Activated effector memory CD4-positive, alpha-beta T cell treated with anti-CD3 and anti-CD28 coated beads, Interleukin-2, amount 50 U/mL, for 16 hours (primary cell): ENCODE measurements at regions not wholly inside any gene's neighbourhood (a gene's known extent, or its start where the extent isn't known, plus 50 kb on each side); places are given as distances from the start of the nearest gene placed in this dataset.
"Not testable (repeated sequence)": the region's sequence is repeated elsewhere in the genome, so short reads cannot be mapped to it uniquely, and the experiment has no call there.

Experiments used
- DNase-seq: peaks from one replicate; pipeline ENCODE4 v3.0.0-alpha.2; 2020

DNA sequence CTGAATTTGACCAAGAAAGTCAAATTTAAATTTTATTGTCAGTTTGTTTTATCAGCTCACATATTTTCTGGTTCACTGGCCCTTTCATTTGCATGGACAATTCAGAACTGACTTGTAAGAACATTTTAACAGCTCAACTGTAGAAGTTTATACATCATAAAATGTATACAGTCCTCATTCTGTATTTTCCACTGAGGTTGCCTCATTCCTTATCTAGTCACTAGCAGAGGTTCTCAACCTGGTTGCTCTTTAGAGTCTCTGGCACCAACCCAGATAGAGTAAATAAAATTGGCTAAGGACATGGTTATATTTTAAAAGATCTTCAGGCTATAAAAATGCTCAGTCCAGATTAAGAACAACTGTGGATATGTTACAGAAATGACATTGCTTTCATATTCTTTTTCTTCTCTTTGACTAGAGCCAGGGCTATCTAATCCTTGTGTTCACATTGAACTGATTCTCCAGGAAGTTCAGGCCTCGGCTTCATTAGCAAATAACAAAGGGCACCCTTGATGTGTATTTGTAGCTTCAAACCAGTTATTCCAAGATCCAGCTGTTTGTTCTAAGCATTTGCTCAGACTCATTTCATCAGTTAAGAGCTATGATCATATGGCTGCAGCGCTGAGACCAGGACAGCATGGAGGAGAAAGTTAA, 782.5 kb downstream of the ETS1 start:
- DNase-seq: no peak

DNA sequence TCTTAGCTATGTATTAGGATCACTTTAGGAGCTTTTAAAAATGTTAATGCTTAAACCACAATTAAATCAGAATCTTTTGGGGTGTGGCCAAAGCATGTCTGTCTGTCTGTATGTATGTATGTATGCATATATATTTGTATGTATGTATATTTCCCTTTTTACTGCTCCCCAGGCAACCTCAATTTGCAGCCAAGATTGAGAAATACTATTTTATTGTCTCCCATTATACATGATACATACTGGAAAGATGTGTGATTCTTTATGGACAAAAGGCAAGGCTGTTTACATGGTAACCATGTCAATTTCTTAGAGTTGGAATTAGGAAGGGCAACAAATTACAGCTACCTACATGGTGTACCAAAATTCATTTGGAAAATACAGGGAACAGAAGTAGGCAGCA, 783.6 kb downstream of the ETS1 start:
- DNase-seq: no peak

GRCh38 chr11:127800989-127801688, 786.2 kb downstream of the ETS1 start:
- DNase-seq: no peak

- DNase-seq: no peak
Measured at GRCh38 chr11:127795326-127795725, 792.0 kb downstream of the ETS1 start.

DNA sequence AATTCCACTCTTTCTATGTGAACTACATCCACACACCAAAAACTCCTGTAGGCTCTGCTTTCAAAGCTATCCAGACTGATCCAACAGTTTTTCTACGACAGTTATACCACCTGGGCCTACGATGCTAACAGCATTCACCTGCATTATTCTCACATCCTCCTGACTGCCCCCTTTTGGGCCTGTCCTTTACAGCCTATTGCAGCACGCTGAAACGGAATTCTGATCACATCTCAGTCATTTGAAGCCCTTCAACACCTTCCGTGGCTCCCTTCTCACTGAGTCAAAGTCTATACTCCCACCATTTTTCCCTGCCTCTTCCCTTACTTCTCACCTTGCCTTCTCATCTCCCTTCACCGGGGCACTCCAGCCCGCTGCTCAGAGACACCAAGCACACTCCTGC, 791.3 kb upstream of the KIRREL3 start:
- no peak for DNase-seq

- no peak for DNase-seq
Measured at GRCh38 chr11:127790592-127790991, 790.0 kb upstream of the KIRREL3 start.

- DNase-seq: no peak
Measured at GRCh38 chr11:127789927-127790326, 789.4 kb upstream of the KIRREL3 start.

DNA sequence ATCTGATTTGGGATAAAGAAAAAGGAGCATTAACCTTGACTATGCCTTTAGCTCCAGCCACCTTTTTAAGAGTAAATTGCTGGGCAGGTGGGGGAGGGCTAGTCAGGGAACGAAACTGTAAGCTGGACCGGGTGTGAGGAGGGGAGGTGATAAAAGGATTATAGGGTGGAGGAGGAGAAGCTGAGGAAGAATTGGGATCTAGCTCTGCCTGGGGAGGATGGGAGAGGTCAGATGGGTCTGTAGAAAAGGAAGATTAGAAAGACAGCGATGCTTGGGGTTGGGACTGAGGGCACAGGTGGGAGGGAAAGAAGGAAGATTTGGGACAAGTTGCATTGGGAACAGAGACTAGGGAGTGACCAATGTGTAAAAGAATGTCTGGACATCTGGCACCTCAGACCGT, 772.4 kb upstream of the KIRREL3 start:
- DNase-seq: not testable (repeated sequence)

DNA sequence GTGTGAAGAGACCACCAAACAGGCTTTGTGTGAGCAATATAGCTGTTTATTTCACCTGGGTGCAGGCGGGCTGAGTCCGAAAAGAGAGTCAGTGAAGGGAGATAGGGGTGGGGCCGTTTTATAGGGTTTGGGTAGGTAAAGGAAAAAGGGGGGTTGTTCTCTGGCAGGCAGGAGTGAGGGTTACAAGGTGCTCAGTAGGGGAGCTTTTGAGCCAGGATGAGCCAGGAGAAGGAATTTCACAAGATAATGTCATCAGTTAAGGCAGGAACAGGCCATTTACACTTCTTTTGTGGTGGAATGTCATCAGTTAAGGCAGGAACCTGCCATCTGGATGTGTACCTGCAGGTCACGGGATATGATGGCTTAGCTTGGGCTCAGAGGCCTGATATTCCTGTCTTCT, 768.4 kb upstream of the KIRREL3 start:
- not testable (repeated sequence) for DNase-seq

- no peak for DNase-seq
Measured at GRCh38 chr11:127766734-127767133, 766.2 kb upstream of the KIRREL3 start.

DNA sequence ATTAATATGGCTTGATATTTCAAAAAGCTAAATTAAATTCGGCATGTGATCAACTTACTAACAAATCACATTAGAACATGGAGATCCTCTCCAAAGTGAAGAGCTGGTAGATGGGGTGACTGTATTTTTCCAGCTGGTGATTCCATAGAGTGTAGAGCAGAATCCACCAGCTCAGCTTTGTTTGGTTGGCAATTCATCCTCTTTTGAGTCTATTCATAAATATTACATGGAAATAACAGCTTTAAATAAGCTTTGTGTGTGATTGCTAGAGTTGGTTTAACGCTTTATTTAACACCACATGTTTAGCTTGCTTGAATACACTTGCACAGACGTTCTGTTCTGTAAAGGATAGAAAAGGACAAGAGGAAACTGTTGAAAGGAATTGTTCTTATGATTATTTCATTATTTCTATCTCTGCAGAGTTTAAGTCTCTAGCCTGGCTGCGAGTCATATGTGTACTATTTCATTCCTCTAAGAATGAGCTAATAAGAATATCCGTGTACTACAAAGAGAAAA, 738.3 kb upstream of the KIRREL3 start:
- DNase-seq: no peak

DNA sequence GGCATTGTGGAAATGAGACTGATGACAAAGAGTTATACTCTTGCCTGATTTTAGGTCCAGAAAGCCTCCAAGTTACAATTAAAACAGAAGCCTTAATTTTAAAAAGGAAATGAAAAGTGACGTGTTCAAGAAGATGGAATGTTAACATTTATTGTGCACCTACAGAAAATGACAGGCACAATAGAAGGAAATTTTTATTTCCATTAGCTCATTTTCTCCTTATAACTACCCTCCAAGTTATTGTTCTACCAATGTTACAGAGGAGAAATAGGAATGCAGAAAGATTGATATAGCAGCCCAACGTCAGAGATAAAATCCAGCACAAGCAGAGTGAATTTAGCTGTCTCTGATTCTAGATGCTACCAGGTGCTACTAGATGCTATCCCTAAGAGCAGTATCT, 736.9 kb upstream of the KIRREL3 start:
- DNase-seq: no peak

DNA sequence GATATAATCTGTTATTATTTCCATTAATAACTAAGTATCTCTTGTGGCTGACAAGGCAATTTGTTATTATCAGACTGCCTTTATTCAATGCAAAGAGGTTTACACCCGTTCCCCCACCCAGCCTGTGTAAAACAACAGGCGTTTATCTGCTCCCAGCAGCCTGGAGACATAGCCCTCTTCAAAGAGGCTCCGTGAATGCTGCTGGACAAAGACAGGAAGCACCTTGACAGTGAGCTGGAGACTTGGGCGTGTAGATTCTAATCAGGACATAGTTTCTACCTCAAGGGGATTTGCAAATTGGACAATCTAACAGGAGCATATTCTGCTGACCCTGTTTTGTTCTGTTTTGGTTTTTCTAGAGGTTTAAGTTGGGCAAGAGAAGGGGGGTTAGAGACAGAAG, 733.0 kb upstream of the KIRREL3 start:
- no peak for DNase-seq

- no peak for DNase-seq
Measured at GRCh38 chr11:127726367-127726766, 725.8 kb upstream of the KIRREL3 start.

DNA sequence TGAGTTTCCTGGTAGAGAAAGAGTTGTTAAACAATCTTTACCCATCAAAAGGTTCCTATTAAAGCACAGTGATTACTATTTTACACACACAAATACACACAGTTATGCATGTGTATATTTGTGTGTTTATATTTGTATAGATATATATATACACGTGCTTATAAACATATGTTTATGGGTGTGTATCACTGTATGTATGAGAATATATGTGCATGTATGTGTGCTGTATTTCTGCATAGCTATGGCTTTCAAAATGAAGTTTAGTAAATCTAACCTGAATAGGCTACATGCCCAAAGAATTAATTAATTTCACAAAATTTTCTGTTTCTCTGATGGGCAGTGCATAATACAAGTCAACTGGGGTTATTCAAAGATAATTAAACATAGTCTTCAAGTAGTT, 723.1 kb upstream of the KIRREL3 start:
- no peak for DNase-seq

- DNase-seq: no peak
Measured at GRCh38 chr11:127713226-127713625, 712.7 kb upstream of the KIRREL3 start.

DNA sequence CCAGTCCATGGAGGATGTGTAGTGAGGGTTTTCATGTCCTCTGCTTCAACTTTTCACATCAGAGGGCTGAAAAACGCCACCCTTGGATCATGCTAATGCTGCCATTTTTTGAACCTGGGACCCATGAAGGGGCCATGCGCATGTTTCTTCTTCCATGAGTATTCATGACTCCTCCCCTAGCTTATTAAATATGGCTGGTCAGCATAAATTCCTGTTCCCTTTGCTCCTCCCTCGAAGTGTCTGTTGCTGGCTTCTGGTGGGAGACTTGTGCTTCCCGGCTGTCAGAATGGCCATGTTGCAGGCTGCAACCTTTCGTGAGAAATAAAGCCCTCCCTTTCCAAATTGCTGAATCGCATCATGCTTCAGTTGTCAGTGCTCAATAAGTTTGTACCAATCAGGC, 711.2 kb upstream of the KIRREL3 start:
- no peak for DNase-seq

DNA sequence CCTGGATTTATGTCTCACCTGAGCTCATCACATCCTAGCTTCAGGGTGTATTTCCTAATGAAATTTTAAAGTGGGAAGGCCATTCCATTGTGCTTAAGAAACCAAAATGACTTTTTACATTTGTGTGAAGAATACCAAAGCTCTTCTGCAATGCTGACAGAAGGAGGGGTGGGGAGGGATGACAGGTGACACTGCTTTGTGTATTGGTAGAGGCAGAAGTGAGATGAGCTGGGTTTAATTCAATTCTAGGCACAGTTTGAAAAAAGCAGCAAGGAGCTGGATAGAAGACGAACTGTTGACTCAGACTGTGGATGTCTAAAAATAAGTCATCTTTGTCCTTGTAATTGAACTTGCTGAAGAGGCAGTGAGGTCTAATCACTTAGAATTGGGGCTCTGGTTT, 710.3 kb upstream of the KIRREL3 start:
- DNase-seq: no peak

- no peak for DNase-seq
Measured at GRCh38 chr11:127709960-127710359, 709.4 kb upstream of the KIRREL3 start.

DNA sequence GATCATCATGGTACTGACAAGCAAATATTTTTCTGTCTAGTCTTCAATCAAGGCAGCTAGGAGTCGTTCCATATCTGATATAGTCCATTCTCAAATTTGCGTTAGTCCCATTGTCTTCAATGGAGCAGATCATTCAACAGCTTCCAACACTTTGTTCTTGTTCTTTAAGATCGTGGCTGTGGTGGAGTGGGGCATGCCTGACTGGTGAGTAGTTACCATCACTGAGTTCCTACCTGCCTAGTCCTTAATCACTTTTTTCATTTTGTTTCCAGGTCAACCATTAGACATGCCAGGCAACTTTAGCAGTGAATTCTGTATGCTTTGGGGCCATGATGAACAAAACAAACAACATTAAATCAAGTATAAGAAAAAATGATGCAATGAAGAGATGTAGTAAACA, 693.1 kb upstream of the KIRREL3 start:
- no peak for DNase-seq

DNA sequence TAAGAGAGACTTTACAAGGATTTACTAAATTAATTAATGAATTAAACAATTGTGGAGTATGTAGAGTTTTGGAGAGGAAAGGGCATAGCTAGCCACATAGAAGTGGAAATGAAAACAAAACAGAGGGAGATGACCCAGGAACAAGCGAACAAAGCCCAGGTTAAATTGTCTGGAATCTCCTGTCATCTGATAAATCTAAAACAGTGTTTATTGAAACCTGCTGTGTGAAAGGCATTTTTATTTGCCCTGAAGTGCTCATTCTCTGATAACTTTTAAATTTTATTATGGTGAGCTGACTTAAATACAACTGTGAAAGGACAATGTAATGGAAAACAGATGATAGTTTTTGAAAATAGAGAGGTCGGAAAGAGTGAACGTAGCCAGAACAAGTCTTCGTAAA, 682.8 kb upstream of the KIRREL3 start:
- no peak for DNase-seq

DNA sequence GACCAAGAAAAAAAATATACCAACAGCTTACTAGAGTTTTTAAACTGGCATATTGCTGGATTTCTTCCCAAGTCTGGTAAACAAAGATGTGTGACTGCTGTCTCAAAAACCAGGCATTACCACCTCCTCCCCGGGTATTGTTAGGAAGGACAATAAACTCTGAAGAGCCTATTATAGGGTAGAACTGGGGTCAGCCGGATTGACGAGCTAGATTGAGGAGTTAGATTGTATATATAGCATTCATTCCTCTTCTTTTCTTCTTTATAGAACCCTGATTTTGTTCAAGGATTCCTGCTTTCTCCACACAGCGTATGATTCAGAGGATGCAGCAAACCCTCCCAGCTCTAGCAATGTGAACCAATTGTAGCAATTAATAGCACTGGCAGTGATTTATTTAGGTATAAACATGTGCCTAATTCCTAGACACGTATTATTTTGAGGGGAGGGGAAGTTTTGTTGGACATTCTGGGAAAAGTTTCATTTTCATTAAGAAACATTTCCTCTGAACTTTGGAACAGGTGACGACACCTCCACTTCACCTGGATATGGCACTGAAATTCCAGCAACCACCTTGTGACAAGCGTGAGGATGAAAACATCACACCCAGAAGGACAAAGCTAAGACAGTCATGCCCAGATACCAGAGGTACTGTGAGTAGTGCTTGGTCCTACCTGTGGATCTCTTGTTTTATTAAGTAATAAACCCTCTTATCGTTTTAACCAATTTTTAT, 679.4 kb upstream of the KIRREL3 start:
- DNase-seq: no peak

DNA sequence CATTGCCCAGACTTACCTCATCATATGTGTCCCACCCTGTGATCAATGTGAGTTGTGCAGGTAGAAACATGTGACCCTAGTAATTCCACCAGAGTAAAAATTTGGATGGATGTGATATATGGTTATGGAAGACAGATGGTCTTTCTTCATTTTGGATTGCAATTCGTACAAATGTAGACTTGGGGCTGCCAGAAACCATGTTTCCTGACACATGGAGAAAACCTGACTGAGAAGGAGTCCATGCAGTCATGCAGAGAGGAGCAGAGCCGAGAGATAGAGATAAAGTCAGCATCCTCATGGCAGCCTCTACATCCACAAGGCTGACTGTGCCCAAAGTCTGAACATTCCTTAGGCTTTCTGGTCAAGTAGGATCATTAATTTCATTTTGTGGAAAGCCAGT, 678.1 kb upstream of the KIRREL3 start:
- DNase-seq: no peak
